SK-N-MC (cell line): ENCODE measurements at regions not wholly inside any gene's neighbourhood (a gene's known extent, or its start where the extent isn't known, plus 50 kb on each side); places are given as distances from the start of the nearest gene placed in this dataset.

Experiments used
- EZH2 ChIP-seq: fragments of 200-600 bp; sonication (generic); IDR thresholded peaks from one replicate; pipeline ENCODE4 v1.6.1; 2017; ENCODE audit warnings: antibody characterized with exemption
- FOXP2 ChIP-seq: optimal IDR thresholded peaks from 2 replicates; pipeline ENCODE3; 2011; ENCODE audit warnings: mild to moderate bottlenecking, moderate library complexity; ENCODE audit not compliant: insufficient read depth; ENCODE audit errors: extremely low read length, control extremely low read depth
- POLR2AphosphoS5 ChIP-seq: IDR thresholded peaks from 2 replicates; pipeline ENCODE4 v1.6.1; 2012; ENCODE audit warnings: mild to moderate bottlenecking, low read depth, low read length, borderline replicate concordance

DNA sequence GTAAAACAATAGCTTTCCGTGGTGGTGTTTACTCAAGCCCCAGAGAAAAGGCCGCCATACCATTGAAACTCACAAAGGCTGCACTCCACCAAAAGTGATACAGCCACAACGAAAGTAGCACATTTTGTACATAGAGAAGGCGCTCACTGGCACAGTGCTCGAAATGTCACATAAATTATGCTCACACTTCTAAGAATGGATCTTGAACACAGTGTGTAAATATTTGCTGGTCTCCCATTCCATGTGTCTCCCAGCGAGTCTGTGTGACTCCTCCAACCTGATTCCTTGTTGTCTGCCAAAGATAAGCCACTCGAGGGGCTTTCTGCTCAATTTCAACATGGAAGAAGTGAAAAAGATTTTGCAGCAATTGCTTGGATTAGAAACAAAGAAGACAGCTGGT is 234.0 kb upstream of the VCX3A start:
- TF ChIP-seq POLR2AphosphoS5, result no peak
- no peak for TF ChIP-seq EZH2
- no peak for TF ChIP-seq FOXP2
